Neuronal stem cell (in vitro differentiated cells): ENCODE measurements at regions not wholly inside any gene's neighbourhood (a gene's known extent, or its start where the extent isn't known, plus 50 kb on each side); places are given as distances from the start of the nearest gene placed in this dataset.
"Not testable (repeated sequence)": the region's sequence is repeated elsewhere in the genome, so short reads cannot be mapped to it uniquely, and the experiment has no call there.

Experiments
- DNase-seq: peaks from one replicate; pipeline ENCODE4 v3.0.0-alpha.2; 2013; ENCODE audit warnings: low spot score
- H2AFZ ChIP-seq: one replicate; pipeline ENCODE4 v1.6.1; 2013; ENCODE audit warnings: mild to moderate bottlenecking, low read length, inconsistent platforms
- H2AK5ac ChIP-seq: 2 replicates; pipeline ENCODE4 v1.6.1; 2013; ENCODE audit warnings: low read depth, mild to moderate bottlenecking, inconsistent platforms, low read length, moderate library complexity, mixed read lengths
- H2BK120ac ChIP-seq: 2 replicates; pipeline ENCODE4 v1.6.1; 2013; ENCODE audit warnings: low read depth, mild to moderate bottlenecking, inconsistent platforms, low read length, moderate library complexity, mixed read lengths
- H2BK12ac ChIP-seq: one replicate; pipeline ENCODE4 v1.6.1; 2013; ENCODE audit warnings: low read length, inconsistent platforms
- H2BK15ac ChIP-seq: 2 replicates; pipeline ENCODE4 v1.6.1; 2013; ENCODE audit warnings: mild to moderate bottlenecking, low read length, inconsistent platforms, mixed read lengths
- H2BK5ac ChIP-seq: one replicate; pipeline ENCODE4 v1.6.1; 2013; ENCODE audit warnings: inconsistent platforms, mild to moderate bottlenecking, low read length, moderate library complexity
- H3K14ac ChIP-seq: one replicate; pipeline ENCODE4 v1.6.1; 2013; ENCODE audit warnings: low read length, inconsistent platforms
- H3K18ac ChIP-seq: 2 replicates; pipeline ENCODE4 v1.6.1; 2013; ENCODE audit warnings: low read length, inconsistent platforms
- H3K23ac ChIP-seq: 2 replicates; pipeline ENCODE4 v1.6.1; 2013; ENCODE audit warnings: low read depth, mild to moderate bottlenecking, mixed read lengths, low read length, inconsistent platforms; ENCODE audit not compliant: poor library complexity
- H3K27ac ChIP-seq: replicated peaks from 3 replicates; pipeline ENCODE4 v1.5.1; 2013; ENCODE audit warnings: low read length, inconsistent platforms
- H3K27me3 ChIP-seq, 3 experiments: 2 replicates each; pipeline ENCODE4 v1.6.1; 2013; ENCODE audit warnings: low read length in 3 of 3, mild to moderate bottlenecking in 2 of 3, inconsistent platforms in 1 of 3, low read depth in 1 of 3, mixed read lengths in 1 of 3, moderate library complexity in 1 of 3; ENCODE audit not compliant: control insufficient read depth in 3 of 3, insufficient read depth in 3 of 3
- H3K36me3 ChIP-seq, 2 donors: replicated peaks in 1 of 2; 2 replicates each; pipeline ENCODE4 v1.6.1; 2013; ENCODE audit warnings: low read length in 2 of 2; ENCODE audit not compliant: control insufficient read depth in 2 of 2, insufficient read depth in 2 of 2
- H3K4ac ChIP-seq: 2 replicates; pipeline ENCODE4 v1.6.1; 2013; ENCODE audit warnings: inconsistent platforms, mild to moderate bottlenecking, low read length, moderate library complexity
- H3K4me1 ChIP-seq, 2 donors: 1 replicate in 1 of 2; 2 replicates in 1 of 2; pipeline ENCODE4 v1.6.1; 2013; ENCODE audit warnings: low read length in 2 of 2, low read depth in 1 of 2; ENCODE audit not compliant: control insufficient read depth in 2 of 2, insufficient read depth in 1 of 2
- H3K4me2 ChIP-seq: one replicate; pipeline ENCODE4 v1.6.1; 2013; ENCODE audit warnings: mild to moderate bottlenecking, low read length, inconsistent platforms; ENCODE audit not compliant: insufficient read depth, poor library complexity, severe bottlenecking
- H3K4me3 ChIP-seq, 2 donors: 2 replicates each; pipeline ENCODE4 v1.5.1; 2013; ENCODE audit warnings: low read length in 2 of 2, mild to moderate bottlenecking in 2 of 2, inconsistent platforms in 1 of 2, moderate library complexity in 1 of 2
- H3K79me1 ChIP-seq: one replicate; pipeline ENCODE4 v1.6.1; 2013; ENCODE audit warnings: low read depth, mild to moderate bottlenecking, inconsistent platforms, low read length, moderate library complexity
- H3K9ac ChIP-seq: one replicate; pipeline ENCODE4 v1.6.1; 2013; ENCODE audit warnings: mild to moderate bottlenecking, low read depth, low read length, inconsistent platforms; ENCODE audit not compliant: poor library complexity
- H3K9me3 ChIP-seq, 2 donors: replicated peaks in 1 of 2; 2 replicates each; pipeline versions ENCODE3 to v1.6.1; 2013; ENCODE audit warnings: low read length in 2 of 2, mild to moderate bottlenecking in 2 of 2, inconsistent platforms in 1 of 2, low read depth in 1 of 2, mixed read lengths in 1 of 2, moderate library complexity in 1 of 2; ENCODE audit not compliant: control insufficient read depth in 2 of 2, insufficient read depth in 1 of 2
- H4K8ac ChIP-seq: one replicate; pipeline ENCODE4 v1.6.1; 2013; ENCODE audit warnings: low read depth, mild to moderate bottlenecking, inconsistent platforms, low read length, moderate library complexity
- H4K91ac ChIP-seq: one replicate; pipeline ENCODE4 v1.6.1; 2013; ENCODE audit warnings: low read length, low read depth, mild to moderate bottlenecking, inconsistent platforms; ENCODE audit not compliant: poor library complexity
- WGBS, 2 donors: extraction: QIAGEN DNeasy Blood & Tissue Kit; methylation state at CpG; one replicate each; pipeline ENCODE4 v1.1.7; 2013; ENCODE audit warnings: missing lambda C conversion rate in 2 of 2, mixed read lengths in 1 of 2; ENCODE audit not compliant: insufficient read length in 2 of 2, insufficient replicate concordance in 1 of 2; ENCODE audit errors: extremely low coverage in 2 of 2; 5-methylcytosine and 5-hydroxymethylcytosine counted together

GRCh38 chr1:38498686-38499085 lies 360.9 kb downstream of the RRAGC start:
- Histone ChIP-seq H4K8ac (no peak overlapping the region), H2BK15ac (no peak overlapping the region), H3K27ac (no peak overlapping the region), H3K9ac (no peak overlapping the region), H2AFZ (peak overlapping the region; percentile 41), H3K4me1 (peaks cover 21 to 27% of the 10 kb centered on the region in 2 donors), H3K79me1 (no peaks in the 10 kb centered on the region), H3K27me3 (peaks cover 0 to 1% (median 0%) of the 10 kb centered on the region in 3 experiments), H3K4me3 (no peak overlapping the region), H3K23ac (no peak overlapping the region), H3K4ac (no peak overlapping the region), H3K4me2 (no peak overlapping the region), H3K14ac (no peak overlapping the region), H3K9me3 (no peaks in the 10 kb centered on the region), H3K36me3 (no peaks in the 10 kb centered on the region), H2BK12ac (no peak overlapping the region), H2AK5ac (no peak overlapping the region), H2BK120ac (no peak overlapping the region), H3K18ac (no peak overlapping the region), H4K91ac (no peak overlapping the region), H2BK5ac (no peak overlapping the region)
- no peak for DNase-seq
- no CpG with 5 or more reads among the region's 7 CpGs for WGBS, 2 donors

GRCh38 chr1:38497921-38498656 lies 361.5 kb downstream of the RRAGC start:
- Histone ChIP-seq H3K23ac (no peak overlapping the region), H3K4me1 (peaks cover 21 to 27% of the 10 kb centered on the region in 2 donors), H3K14ac (no peak overlapping the region), H2AK5ac (no peak overlapping the region), H2BK120ac (no peak overlapping the region), H3K4me2 (no peak overlapping the region), H3K4ac (no peak overlapping the region), H3K27ac (no peak overlapping the region), H3K9me3 (no peaks in the 10 kb centered on the region), H3K79me1 (no peaks in the 10 kb centered on the region), H2BK5ac (no peak overlapping the region), H2BK15ac (no peak overlapping the region), H2AFZ (no peak overlapping the region), H4K91ac (no peak overlapping the region), H3K18ac (no peak overlapping the region), H4K8ac (no peak overlapping the region), H3K27me3 (no peaks in the 10 kb centered on the region), H3K9ac (no peak overlapping the region), H3K36me3 (no peaks in the 10 kb centered on the region), H3K4me3 (no peak overlapping the region), H2BK12ac (no peak overlapping the region)
- WGBS, 2 donors: no CpG with 5 or more reads among the region's 7 CpGs
- no peak for DNase-seq

GRCh38 chr1:38493306-38493705 lies 366.3 kb downstream of the RRAGC start:
- not testable (repeated sequence) for H3K4me3 ChIP-seq, H2BK15ac ChIP-seq, H4K8ac ChIP-seq, H3K27ac ChIP-seq, H3K79me1 ChIP-seq, H4K91ac ChIP-seq, H2BK5ac ChIP-seq, H3K14ac ChIP-seq, H3K36me3 ChIP-seq, H2AFZ ChIP-seq, H3K4me2 ChIP-seq, H3K18ac ChIP-seq, H3K27me3 ChIP-seq, H2BK12ac ChIP-seq, DNase-seq, H2AK5ac ChIP-seq, H3K9ac ChIP-seq, H3K9me3 ChIP-seq, H3K4ac ChIP-seq, H2BK120ac ChIP-seq, H3K23ac ChIP-seq
- H3K4me1 ChIP-seq: peaks cover 15 to 18% of the 10 kb centered on the region in 2 donors
- WGBS, 2 donors: no CpG with 5 or more reads among the region's 3 CpGs

GRCh38 chr1:38489844-38490270 lies 369.7 kb downstream of the RRAGC start:
- no peak overlapping the region for H3K4ac ChIP-seq
- H3K4me3 ChIP-seq: no peak overlapping the region
- WGBS, 2 donors: no CpG with 5 or more reads among the region's 6 CpGs
- no peak overlapping the region for H3K27ac ChIP-seq
- peaks cover 19 to 25% of the 10 kb centered on the region in 2 donors for H3K4me1 ChIP-seq
- no peaks in the 10 kb centered on the region for H3K36me3 ChIP-seq
- H2BK5ac ChIP-seq: no peak overlapping the region
- H3K9me3 ChIP-seq: peaks cover 0 to 10% of the 10 kb centered on the region in 2 donors
- H3K18ac ChIP-seq: no peak overlapping the region
- no peak overlapping the region for H3K9ac ChIP-seq
- H3K14ac ChIP-seq: no peak overlapping the region
- no peak overlapping the region for H2BK15ac ChIP-seq
- no peak overlapping the region for H2BK120ac ChIP-seq
- H3K23ac ChIP-seq: no peak overlapping the region
- no peak overlapping the region for H2AK5ac ChIP-seq
- no peak overlapping the region for H2BK12ac ChIP-seq
- DNase-seq: no peak
- peak overlapping the region; percentile 33 for H2AFZ ChIP-seq
- H4K91ac ChIP-seq: no peak overlapping the region
- H4K8ac ChIP-seq: no peak overlapping the region
- no peak overlapping the region for H3K4me2 ChIP-seq
- no peaks in the 10 kb centered on the region for H3K27me3 ChIP-seq
- H3K79me1 ChIP-seq: no peaks in the 10 kb centered on the region
